Astrocyte (in vitro differentiated cells and primary cell): ENCODE measurements at regions not wholly inside any gene's neighbourhood (a gene's known extent, or its start where the extent isn't known, plus 50 kb on each side); places are given as distances from the start of the nearest gene placed in this dataset.
A peak's percentile ranks its signal among the peaks of the same experiment; 100 is the strongest.

ENCODE experiments used
- DNase-seq: peaks from one replicate; pipeline ENCODE4 v3.0.0-alpha.2; 2010; ENCODE audit warnings: low read depth
- FAIRE-seq: peaks from 2 replicates; lab custom pipeline; 2011; peaks lifted over from hg19 to GRCh38; lab: Jason Lieb, UNC
- H2AFZ ChIP-seq: 2 replicates; pipeline ENCODE4 v1.6.0; 2012; ENCODE audit warnings: low read depth, low read length, inconsistent platforms
- H3K27ac ChIP-seq: 2 replicates; pipeline ENCODE4 v1.5.1; 2011; ENCODE audit warnings: low read depth, low read length, inconsistent platforms
- H3K27me3 ChIP-seq: 2 replicates; pipeline ENCODE4 v1.6.0; 2011; ENCODE audit warnings: low read length, inconsistent platforms; ENCODE audit not compliant: insufficient read depth
- H3K36me3 ChIP-seq: 2 replicates; pipeline ENCODE4 v1.5.1; 2011; ENCODE audit warnings: low read length, inconsistent platforms; ENCODE audit not compliant: insufficient read depth
- H3K4me1 ChIP-seq: 2 replicates; pipeline ENCODE4 v1.5.1; 2011; ENCODE audit warnings: low read length, inconsistent platforms; ENCODE audit not compliant: insufficient read depth
- H3K4me2 ChIP-seq: 2 replicates; pipeline ENCODE4 v1.6.0; 2012; ENCODE audit warnings: low read length, inconsistent platforms
- H3K4me3 ChIP-seq: 2 replicates; pipeline ENCODE4 v1.5.1; 2011; ENCODE audit warnings: low read depth, mild to moderate bottlenecking, low read length, inconsistent platforms; ENCODE audit not compliant: insufficient read depth
- H3K79me2 ChIP-seq: 2 replicates; pipeline ENCODE4 v1.6.0; 2012; ENCODE audit warnings: mild to moderate bottlenecking, low read length, inconsistent platforms; ENCODE audit not compliant: insufficient read depth
- H3K9ac ChIP-seq: 2 replicates; pipeline ENCODE4 v1.6.0; 2012; ENCODE audit warnings: mild to moderate bottlenecking, low read length, inconsistent platforms
- H3K9me3 ChIP-seq: 2 replicates; pipeline ENCODE4 v1.5.1; 2012; ENCODE audit warnings: low read depth, mild to moderate bottlenecking, low read length, inconsistent platforms; ENCODE audit not compliant: insufficient read depth
- H4K20me1 ChIP-seq: 2 replicates; pipeline ENCODE4 v1.6.0; 2012; ENCODE audit warnings: low read length, inconsistent platforms; ENCODE audit not compliant: insufficient read depth
- H3K27ac Mint-ChIP-seq: one replicate; pipeline ENCODE4 v1.8.0; 2021; ENCODE audit warnings: mild to moderate bottlenecking, mixed read lengths; ENCODE audit not compliant: unreplicated experiment
- H3K27me3 Mint-ChIP-seq: one replicate; pipeline ENCODE4 v1.8.0; 2021; ENCODE audit warnings: low read depth, mixed read lengths; ENCODE audit not compliant: unreplicated experiment
- H3K36me3 Mint-ChIP-seq: one replicate; pipeline ENCODE4 v1.8.0; 2021; ENCODE audit warnings: low read depth, mixed read lengths; ENCODE audit not compliant: unreplicated experiment
- H3K4me1 Mint-ChIP-seq: one replicate; pipeline ENCODE4 v1.8.0; 2021; ENCODE audit warnings: low read depth, mixed read lengths; ENCODE audit not compliant: unreplicated experiment
- H3K4me3 Mint-ChIP-seq: one replicate; pipeline ENCODE4 v1.8.0; 2021; ENCODE audit warnings: mild to moderate bottlenecking, moderate library complexity, mixed read lengths; ENCODE audit not compliant: unreplicated experiment
- H3K9me3 Mint-ChIP-seq: one replicate; pipeline ENCODE4 v1.8.0; 2021; ENCODE audit warnings: mild to moderate bottlenecking, mixed read lengths; ENCODE audit not compliant: unreplicated experiment
- CTCF ChIP-seq: IDR thresholded peaks from 2 replicates; pipeline ENCODE4 v1.5.1; 2011; ENCODE audit warnings: low read depth, mild to moderate bottlenecking, inconsistent platforms, low read length, moderate library complexity; ENCODE audit not compliant: insufficient read depth
- EZH2 ChIP-seq: IDR thresholded peaks from 2 replicates; pipeline ENCODE4 v1.6.1; 2012; ENCODE audit warnings: mild to moderate bottlenecking, low read length, inconsistent platforms; ENCODE audit not compliant: insufficient read depth

GRCh38 chr2:51145761-51146160, 113.8 kb upstream of the NRXN1 start:
- H3K4me3 Mint-ChIP-seq, result no peak overlapping the region
- Histone ChIP-seq H3K36me3 (no peaks in the 10 kb centered on the region), H3K4me2 (no peak overlapping the region), H4K20me1 (no peaks in the 10 kb centered on the region), H3K4me1 (no peaks in the 10 kb centered on the region), H3K9me3 (no peaks in the 10 kb centered on the region), H3K79me2 (no peaks in the 10 kb centered on the region), H2AFZ (no peak overlapping the region), H3K9ac (no peak overlapping the region), H3K4me3 (no peak overlapping the region), H3K27me3 (no peaks in the 10 kb centered on the region), H3K27ac (no peak overlapping the region)
- H3K36me3 Mint-ChIP-seq, result no peaks in the 10 kb centered on the region
- no peaks in the 10 kb centered on the region for H3K9me3 Mint-ChIP-seq
- FAIRE-seq, result no peak
- TF ChIP-seq CTCF (no peak), EZH2 (no peak)
- H3K27me3 Mint-ChIP-seq, result no peaks in the 10 kb centered on the region
- no peak overlapping the region for H3K27ac Mint-ChIP-seq
- no peaks in the 10 kb centered on the region for H3K4me1 Mint-ChIP-seq
- no peak for DNase-seq

- H3K4me1 Mint-ChIP-seq, result no peaks in the 10 kb centered on the region
- Histone ChIP-seq H4K20me1 (no peaks in the 10 kb centered on the region), H3K27me3 (no peaks in the 10 kb centered on the region), H2AFZ (no peak overlapping the region), H3K4me1 (no peaks in the 10 kb centered on the region), H3K9ac (no peak overlapping the region), H3K79me2 (no peaks in the 10 kb centered on the region), H3K4me2 (no peak overlapping the region), H3K4me3 (no peak overlapping the region), H3K9me3 (no peaks in the 10 kb centered on the region), H3K27ac (no peak overlapping the region), H3K36me3 (no peaks in the 10 kb centered on the region)
- H3K27ac Mint-ChIP-seq, result no peak overlapping the region
- no peak for TF ChIP-seq CTCF
- no peak for TF ChIP-seq EZH2
- DNase-seq (peak; percentile 43), FAIRE-seq (no peak)
- H3K27me3 Mint-ChIP-seq, result no peaks in the 10 kb centered on the region
- no peaks in the 10 kb centered on the region for H3K36me3 Mint-ChIP-seq
- no peak overlapping the region for H3K4me3 Mint-ChIP-seq
- H3K9me3 Mint-ChIP-seq, result no peaks in the 10 kb centered on the region
Observed at GRCh38 chr2:51120754-51121280, 88.9 kb upstream of the NRXN1 start.

GRCh38 chr2:51111532-51111931, 79.6 kb upstream of the NRXN1 start:
- no peaks in the 10 kb centered on the region for H3K9me3 ChIP-seq
- H2AFZ ChIP-seq, result no peak overlapping the region
- Mint-ChIP-seq H3K4me3 (no peak overlapping the region), H3K4me1 (no peaks in the 10 kb centered on the region), H3K36me3 (no peaks in the 10 kb centered on the region), H3K27ac (no peak overlapping the region), H3K9me3 (no peaks in the 10 kb centered on the region), H3K27me3 (peaks cover 2% of the 10 kb centered on the region)
- no peaks in the 10 kb centered on the region for H4K20me1 ChIP-seq
- no peaks in the 10 kb centered on the region for H3K27me3 ChIP-seq
- no peaks in the 10 kb centered on the region for H3K79me2 ChIP-seq
- no peak overlapping the region for H3K27ac ChIP-seq
- FAIRE-seq (no peak), DNase-seq (no peak)
- H3K4me2 ChIP-seq, result no peak overlapping the region
- no peak overlapping the region for H3K9ac ChIP-seq
- no peaks in the 10 kb centered on the region for H3K36me3 ChIP-seq
- TF ChIP-seq EZH2 (no peak), CTCF (no peak)
- no peaks in the 10 kb centered on the region for H3K4me1 ChIP-seq
- H3K4me3 ChIP-seq, result no peak overlapping the region
